DOHH2 (cell line): ENCODE measurements at regions not wholly inside any gene's neighbourhood (a gene's known extent, or its start where the extent isn't known, plus 50 kb on each side); places are given as distances from the start of the nearest gene placed in this dataset.

Source experiments
- H3F3A ChIP-seq: fragments of 200-600 bp; sonication (generic), shearing (Covaris generic); 2 replicates; pipeline ENCODE4 v1.6.0; 2016; ENCODE audit warnings: antibody characterized with exemption, mild to moderate bottlenecking; ENCODE audit not compliant: control insufficient read depth, insufficient read depth
- H3K27ac ChIP-seq: fragments of 200-600 bp; sonication (generic); 2 replicates; pipeline ENCODE4 v1.5.1; 2014; ENCODE audit warnings: low read depth, mild to moderate bottlenecking, low read length, moderate library complexity
- H3K27me3 ChIP-seq: fragments of 200-600 bp; sonication (generic); 2 replicates; pipeline ENCODE4 v1.6.1; 2014; ENCODE audit warnings: mild to moderate bottlenecking, low read length, mixed read lengths; ENCODE audit not compliant: control insufficient read depth
- H3K36me3 ChIP-seq: fragments of 200-600 bp; sonication (generic); 2 replicates; pipeline ENCODE4 v1.6.1; 2014; ENCODE audit warnings: mild to moderate bottlenecking, low read length, moderate library complexity, mixed read lengths; ENCODE audit not compliant: control insufficient read depth
- H3K4me1 ChIP-seq: fragments of 200-600 bp; sonication (generic); 2 replicates; pipeline ENCODE4 v1.6.1; 2014; ENCODE audit warnings: mild to moderate bottlenecking, low read length, mixed read lengths; ENCODE audit not compliant: control insufficient read depth
- H3K4me2 ChIP-seq: fragments of 200-600 bp; sonication (generic); 2 replicates; pipeline ENCODE4 v1.6.0; 2014; ENCODE audit warnings: mild to moderate bottlenecking, low read length, moderate library complexity
- H3K4me3 ChIP-seq: fragments of 200-600 bp; sonication (generic); 2 replicates; pipeline ENCODE4 v1.5.1; 2014; ENCODE audit warnings: mild to moderate bottlenecking, low read length, mixed read lengths
- H3K79me2 ChIP-seq: fragments of 200-600 bp; sonication (generic); 2 replicates; pipeline ENCODE4 v1.6.1; 2014; ENCODE audit warnings: mild to moderate bottlenecking, low read length, mixed read lengths; ENCODE audit not compliant: control insufficient read depth
- H3K9me2 ChIP-seq: fragments of 200-600 bp; sonication (generic); replicated peaks from 2 replicates; pipeline ENCODE4 v1.6.1; 2014; ENCODE audit warnings: mild to moderate bottlenecking, low read length, mixed read lengths; ENCODE audit not compliant: control insufficient read depth
- H3K9me3 ChIP-seq: fragments of 200-600 bp; sonication (generic); 2 replicates; pipeline ENCODE4 v1.6.1; 2014; ENCODE audit warnings: antibody characterized with exemption, low read length, mixed read lengths; ENCODE audit not compliant: control insufficient read depth, insufficient read depth
- H4K20me1 ChIP-seq: fragments of 200-600 bp; sonication (generic); 2 replicates; pipeline ENCODE4 v1.6.0; 2014; ENCODE audit warnings: low read depth, mild to moderate bottlenecking, antibody characterized with exemption, low read length, moderate library complexity; ENCODE audit not compliant: control insufficient read depth, insufficient read depth
- EZH2phosphoT487 ChIP-seq: fragments of 200-600 bp; sonication (generic); IDR thresholded peaks from 2 replicates; pipeline ENCODE4 v1.6.1; 2017; ENCODE audit warnings: borderline replicate concordance, mild to moderate bottlenecking, antibody characterized with exemption, low read length, moderate library complexity, mixed read lengths
- TF ChIP-seq, protein P1 (sequence below): fragments of 200-600 bp; sonication (generic); IDR thresholded peaks from one replicate; pipeline ENCODE4 v1.5.1; 2014; ENCODE audit warnings: antibody characterized with exemption, mild to moderate bottlenecking, low read depth, low read length; ENCODE audit not compliant: poor library complexity, severe bottlenecking

DNA sequence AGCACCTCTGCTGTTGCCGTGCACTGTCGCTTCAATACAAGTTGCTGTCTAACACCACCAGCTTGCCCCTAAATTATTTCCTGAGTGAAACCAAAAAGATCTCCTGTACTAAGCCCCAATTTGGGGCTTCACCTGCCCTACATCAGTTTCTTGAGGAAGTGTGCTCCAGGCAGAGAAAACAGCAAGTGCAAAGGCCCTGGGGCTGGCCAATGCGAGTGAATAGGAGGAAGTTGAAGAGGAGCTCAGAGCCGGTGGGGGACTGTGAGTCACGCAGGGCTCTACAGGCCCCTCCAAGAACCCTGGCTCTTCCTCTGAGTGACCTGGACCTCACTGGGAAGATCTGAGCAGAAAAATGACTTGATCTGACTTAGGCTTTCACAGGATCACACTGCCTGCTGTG is 117.2 kb downstream of the IPO8 start:
- H3F3A ChIP-seq, result no peaks in the 10 kb centered on the region
- H3K36me3 ChIP-seq, result no peaks in the 10 kb centered on the region
- no peaks in the 10 kb centered on the region for H3K9me2 ChIP-seq
- no peaks in the 10 kb centered on the region for H3K4me1 ChIP-seq
- no peaks in the 10 kb centered on the region for H3K27me3 ChIP-seq
- H3K27ac ChIP-seq, result no peak overlapping the region
- H4K20me1 ChIP-seq, result no peaks in the 10 kb centered on the region
- H3K9me3 ChIP-seq, result no peaks in the 10 kb centered on the region
- no peak for TF ChIP-seq EZH2phosphoT487
- TF ChIP-seq, protein P1, sequence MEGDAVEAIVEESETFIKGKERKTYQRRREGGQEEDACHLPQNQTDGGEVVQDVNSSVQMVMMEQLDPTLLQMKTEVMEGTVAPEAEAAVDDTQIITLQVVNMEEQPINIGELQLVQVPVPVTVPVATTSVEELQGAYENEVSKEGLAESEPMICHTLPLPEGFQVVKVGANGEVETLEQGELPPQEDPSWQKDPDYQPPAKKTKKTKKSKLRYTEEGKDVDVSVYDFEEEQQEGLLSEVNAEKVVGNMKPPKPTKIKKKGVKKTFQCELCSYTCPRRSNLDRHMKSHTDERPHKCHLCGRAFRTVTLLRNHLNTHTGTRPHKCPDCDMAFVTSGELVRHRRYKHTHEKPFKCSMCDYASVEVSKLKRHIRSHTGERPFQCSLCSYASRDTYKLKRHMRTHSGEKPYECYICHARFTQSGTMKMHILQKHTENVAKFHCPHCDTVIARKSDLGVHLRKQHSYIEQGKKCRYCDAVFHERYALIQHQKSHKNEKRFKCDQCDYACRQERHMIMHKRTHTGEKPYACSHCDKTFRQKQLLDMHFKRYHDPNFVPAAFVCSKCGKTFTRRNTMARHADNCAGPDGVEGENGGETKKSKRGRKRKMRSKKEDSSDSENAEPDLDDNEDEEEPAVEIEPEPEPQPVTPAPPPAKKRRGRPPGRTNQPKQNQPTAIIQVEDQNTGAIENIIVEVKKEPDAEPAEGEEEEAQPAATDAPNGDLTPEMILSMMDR, result no peak
- H3K4me3 ChIP-seq, result no peak overlapping the region
- no peaks in the 10 kb centered on the region for H3K79me2 ChIP-seq
- H3K4me2 ChIP-seq, result no peak overlapping the region

DNA sequence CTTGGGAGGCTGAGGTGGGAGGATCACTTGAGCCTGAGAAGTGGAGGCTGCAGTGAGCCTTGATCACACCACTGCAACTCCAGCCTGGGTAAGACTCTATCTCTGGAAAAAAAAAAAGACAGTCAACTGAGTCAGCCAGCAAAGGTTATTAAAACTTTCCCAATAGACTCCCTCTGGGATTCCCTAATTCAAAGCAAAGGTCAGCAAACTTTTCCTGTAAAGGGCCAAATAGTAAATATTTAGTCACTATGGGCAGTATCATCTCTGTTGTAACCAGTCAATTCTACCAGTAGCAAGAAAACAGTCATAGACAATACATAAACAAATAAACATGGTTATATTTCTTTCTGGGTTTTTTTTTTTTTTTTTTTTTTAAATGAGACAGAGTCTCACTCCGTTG is 122.5 kb downstream of the IPO8 start:
- Histone ChIP-seq H3F3A (no peaks in the 10 kb centered on the region), H3K79me2 (no peaks in the 10 kb centered on the region), H3K36me3 (no peaks in the 10 kb centered on the region), H3K9me2 (no peaks in the 10 kb centered on the region), H3K27me3 (no peaks in the 10 kb centered on the region), H3K4me1 (no peaks in the 10 kb centered on the region), H3K27ac (no peak overlapping the region), H4K20me1 (no peaks in the 10 kb centered on the region), H3K9me3 (no peaks in the 10 kb centered on the region), H3K4me3 (no peak overlapping the region), H3K4me2 (no peak overlapping the region)
- no peak for TF ChIP-seq EZH2phosphoT487
- TF ChIP-seq, protein P1, result no peak

DNA sequence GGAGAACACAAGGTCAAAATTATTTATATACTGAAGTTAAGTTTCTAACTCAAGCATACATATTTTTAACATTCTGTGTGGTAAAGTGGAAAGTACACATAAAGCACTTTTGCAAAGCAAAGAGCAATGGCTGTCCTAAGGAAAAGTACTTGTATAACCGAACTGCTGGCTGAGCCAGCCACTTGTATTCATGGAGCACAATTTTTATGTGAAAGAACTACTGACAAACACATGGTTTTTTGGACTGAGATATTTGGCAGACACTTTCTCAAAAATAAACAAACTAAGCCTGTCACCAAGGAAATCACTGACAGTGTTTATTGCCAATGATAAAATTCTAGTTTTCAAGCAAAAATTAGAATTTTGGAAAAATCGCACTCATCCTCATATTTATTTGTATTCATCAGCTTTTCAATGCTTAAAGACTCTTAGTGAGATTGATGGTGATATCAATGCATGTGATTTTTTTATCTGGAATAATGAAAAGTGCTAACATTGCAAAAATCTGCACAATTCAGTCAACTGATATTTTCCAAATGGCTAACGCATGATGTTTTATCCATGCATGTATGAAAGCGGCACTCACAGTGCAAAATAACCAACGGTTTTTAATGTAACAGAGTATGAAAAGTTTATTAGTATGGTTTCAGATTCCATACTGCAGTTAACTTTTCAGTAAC is 125.3 kb downstream of the IPO8 start:
- H3K27me3 ChIP-seq, result no peaks in the 10 kb centered on the region
- no peak overlapping the region for H3K27ac ChIP-seq
- no peak overlapping the region for H3K4me3 ChIP-seq
- H3K36me3 ChIP-seq, result no peaks in the 10 kb centered on the region
- H3K4me1 ChIP-seq, result no peaks in the 10 kb centered on the region
- TF ChIP-seq, protein P1, result no peak
- TF ChIP-seq EZH2phosphoT487, result no peak
- H3K9me2 ChIP-seq, result no peaks in the 10 kb centered on the region
- H3K4me2 ChIP-seq, result no peak overlapping the region
- H3K9me3 ChIP-seq, result no peaks in the 10 kb centered on the region
- no peaks in the 10 kb centered on the region for H3K79me2 ChIP-seq
- no peaks in the 10 kb centered on the region for H3F3A ChIP-seq
- H4K20me1 ChIP-seq, result no peaks in the 10 kb centered on the region
